BJ (cell line): ENCODE measurements at regions not wholly inside any gene's neighbourhood (a gene's known extent, or its start where the extent isn't known, plus 50 kb on each side); places are given as distances from the start of the nearest gene placed in this dataset.

Experiments used
- CTCF ChIA-PET: fragments of 350-600 bp; formaldehyde crosslinking; extraction: SDS; loops from one replicate; lab custom pipeline; 2021; ENCODE audit warnings: antibody characterized with exemption, inconsistent platforms; lab: Yijun Ruan, JAX
- POLR2A ChIA-PET: fragments of 300-600 bp; sonication (Branson Sonifier 250); formaldehyde crosslinking; extraction: SDS; loops from one replicate; lab custom pipeline; 2021; ENCODE audit warnings: antibody characterized with exemption; lab: Charles Lee
- DNase-seq: peaks from one replicate; pipeline ENCODE4 v3.0.0-alpha.2; 2011; ENCODE audit warnings: low read depth
- H3K27me3 ChIP-seq: 2 replicates; pipeline ENCODE4 v1.6.0; 2011; ENCODE audit warnings: low read length; ENCODE audit not compliant: control insufficient read depth, insufficient read depth
- H3K36me3 ChIP-seq: 2 replicates; pipeline ENCODE4 v1.5.1; 2011; ENCODE audit warnings: low read length; ENCODE audit not compliant: control insufficient read depth, insufficient read depth
- H3K4me3 ChIP-seq: 2 replicates; pipeline ENCODE4 v1.5.1; 2011; ENCODE audit warnings: low read depth, mild to moderate bottlenecking, control low read depth, low read length
- CTCF ChIP-seq: IDR thresholded peaks from 2 replicates; pipeline ENCODE4 v1.5.1; 2011; ENCODE audit warnings: low read depth, mild to moderate bottlenecking, control low read depth, inconsistent platforms, low read length, moderate library complexity; ENCODE audit not compliant: insufficient read depth

- Histone ChIP-seq H3K4me3 (no peak overlapping the region), H3K27me3 (no peaks in the 10 kb centered on the region), H3K36me3 (no peaks in the 10 kb centered on the region)
- TF ChIP-seq CTCF = no peak
- ChIA-PET CTCF (interaction anchor here (0.9 to 3.4 kb wide), 7 partner anchors 8 to 104 kb away, joined by 3 to 12 read pairs (median 5); no protein-coding TSS in a partner anchor), POLR2A (no interaction called here)
- no peak for DNase-seq
These were observed 193.6 kb downstream of the GALC start for GRCh38 chr14:87799400-87799799.

- no peak for TF ChIP-seq CTCF
- ChIA-PET CTCF (interaction anchor here (1.2 kb wide), 1 partner anchor 99 kb away, joined by 4 read pairs; no protein-coding TSS in a partner anchor), POLR2A (no interaction called here)
- Histone ChIP-seq H3K36me3 (no peaks in the 10 kb centered on the region), H3K27me3 (no peaks in the 10 kb centered on the region), H3K4me3 (no peak overlapping the region)
- DNase-seq = no peak
These were observed 196.0 kb downstream of the GALC start for GRCh38 chr14:87797001-87797400.

- no peaks in the 10 kb centered on the region for H3K36me3 ChIP-seq
- ChIA-PET CTCF (interaction anchor here (1.5 kb wide), 1 partner anchor 10 kb away, joined by 5 read pairs; no protein-coding TSS in a partner anchor), POLR2A (no interaction called here)
- no peak overlapping the region for H3K4me3 ChIP-seq
- TF ChIP-seq CTCF = no peak
- DNase-seq = no peak
- no peaks in the 10 kb centered on the region for H3K27me3 ChIP-seq
These were observed 198.4 kb downstream of the GALC start for GRCh38 chr14:87794561-87794960.

GRCh38 chr14:87785897-87786296 lies 207.1 kb downstream of the GALC start:
- TF ChIP-seq CTCF = no peak
- no peaks in the 10 kb centered on the region for H3K36me3 ChIP-seq
- ChIA-PET POLR2A (no interaction called here), CTCF (interaction anchor here (1.2 kb wide), 1 partner anchor 19 kb away, joined by 3 read pairs; no protein-coding TSS in a partner anchor)
- no peak overlapping the region for H3K4me3 ChIP-seq
- no peak for DNase-seq
- no peaks in the 10 kb centered on the region for H3K27me3 ChIP-seq

- ChIA-PET POLR2A (no interaction called here), CTCF (interaction anchor here (0.5 to 1.7 kb wide), 3 partner anchors 14 to 140 kb away, joined by 3 to 5 read pairs (median 4); no protein-coding TSS in a partner anchor)
- Histone ChIP-seq H3K36me3 (no peaks in the 10 kb centered on the region), H3K4me3 (no peak overlapping the region), H3K27me3 (no peaks in the 10 kb centered on the region)
- TF ChIP-seq CTCF = no peak
- no peak for DNase-seq
These were observed 208.6 kb downstream of the GALC start for GRCh38 chr14:87784386-87784785.
